HCT116 (cell line): ENCODE measurements at regions not wholly inside any gene's neighbourhood (a gene's known extent, or its start where the extent isn't known, plus 50 kb on each side); places are given as distances from the start of the nearest gene placed in this dataset.

Source experiments
- ATAC-seq: fragments of 200-7000 bp; cut with Tn5 transposase; 2 replicates; pipeline ENCODE4 v1.9.1; 2020; ENCODE audit warnings: mild to moderate bottlenecking, moderate library complexity
- BruUV-seq: library from RNA; stranded (reverse); fragments of 400-500 nt; replicated peaks from 2 replicates; lab custom pipeline; 2021; lab: Mats Ljungman, UMichigan
- CTCF ChIA-PET: fragments of 300-600 bp; sonication (Branson Sonifier 250); formaldehyde crosslinking; loops from one replicate; lab custom pipeline; 2021; ENCODE audit warnings: antibody characterized with exemption; lab: Charles Lee
- POLR2A ChIA-PET: fragments of 300-600, 350-600 bp; sonication (Branson Sonifier 250); formaldehyde crosslinking; loops from one replicate; lab custom pipeline; 2021; ENCODE audit warnings: antibody characterized with exemption; lab: Charles Lee
- RAD21 ChIA-PET, 2 experiments: fragments of 300-600 bp; sonication (Branson Sonifier 250); formaldehyde crosslinking; loops; one replicate each; lab custom pipeline; 2023; ENCODE audit warnings: low total read pairs in 2 of 2; ENCODE audit not compliant: uncharacterized antibody in 2 of 2, unreplicated experiment in 2 of 2, low non-redundant PET in 1 of 2; lab: Charles Lee
- DNase-seq: peaks from one replicate; pipeline ENCODE4 v3.0.0-alpha.2; 2010; ENCODE audit warnings: low read depth, low spot score
- H2AFZ ChIP-seq: fragments of 200-600 bp; shearing (Covaris generic), sonication (generic); 2 replicates; pipeline ENCODE4 v1.6.1; 2017; ENCODE audit warnings: low read depth, mixed run types, mixed read lengths, antibody characterized with exemption, low read length; ENCODE audit not compliant: poor library complexity, severe bottlenecking
- H3K27ac ChIP-seq: 2 replicates; pipeline ENCODE4 v1.5.1; 2012; ENCODE audit warnings: low read depth, low read length
- H3K27me3 ChIP-seq: fragments of 200-600 bp; sonication (generic); 2 replicates; pipeline ENCODE4 v1.6.1; 2016; ENCODE audit warnings: mixed run types, low read length, mixed read lengths; ENCODE audit not compliant: insufficient read depth
- H3K36me3 ChIP-seq, 2 experiments: fragments of 200-500 bp in 1 of 2; fragments of 200-600 bp in 1 of 2; sonication (Bioruptor generic) in 1 of 2; sonication (generic) in 1 of 2; 2 replicates each; pipeline versions ENCODE4 v1.5.1 to v1.6.1; 2014 to 2016; ENCODE audit warnings: low read length in 2 of 2, inconsistent platforms in 1 of 2, mixed read lengths in 1 of 2, mixed run types in 1 of 2; ENCODE audit not compliant: insufficient read depth in 2 of 2, control insufficient read depth in 1 of 2
- H3K4me1 ChIP-seq, 2 experiments: fragments of 200-600 bp in 1 of 2; sonication (generic) in 1 of 2; 2 replicates each; pipeline versions ENCODE4 v1.5.1 to v1.6.1; 2012 to 2017; ENCODE audit warnings: low read length in 2 of 2, inconsistent platforms in 1 of 2, mild to moderate bottlenecking in 1 of 2, mixed read lengths in 1 of 2, mixed run types in 1 of 2, moderate library complexity in 1 of 2; ENCODE audit not compliant: insufficient read depth in 2 of 2, control insufficient read depth in 1 of 2
- H3K4me2 ChIP-seq: fragments of 200-600 bp; sonication (generic); 2 replicates; pipeline ENCODE4 v1.6.1; 2017; ENCODE audit warnings: mixed run types, low read length, mixed read lengths
- H3K4me3 ChIP-seq, 2 experiments: fragments of 200-600 bp in 1 of 2; sonication (generic) in 1 of 2; replicated peaks in 1 of 2; 2 replicates each; pipeline ENCODE4 v1.5.1; 2011 to 2016; ENCODE audit warnings: low read length in 2 of 2, control low read depth in 1 of 2, low read depth in 1 of 2, mild to moderate bottlenecking in 1 of 2, mixed read lengths in 1 of 2, mixed run types in 1 of 2
- H3K79me2 ChIP-seq: fragments of 200-600 bp; sonication (generic); 2 replicates; pipeline ENCODE4 v1.6.1; 2017; ENCODE audit warnings: mild to moderate bottlenecking, mixed run types, low read length, moderate library complexity, mixed read lengths; ENCODE audit not compliant: insufficient read depth
- H3K9ac ChIP-seq: fragments of 200-600 bp; sonication (generic); 2 replicates; pipeline ENCODE4 v1.6.1; 2016; ENCODE audit warnings: low read length, mixed read lengths
- H3K9me2 ChIP-seq: fragments of 200-600 bp; sonication (generic), shearing (Covaris generic); 2 replicates; pipeline ENCODE4 v1.6.1; 2017; ENCODE audit warnings: mixed run types, mild to moderate bottlenecking, moderate library complexity; ENCODE audit not compliant: insufficient read depth
- H3K9me3 ChIP-seq, 2 experiments: fragments of 200-500 bp in 1 of 2; fragments of 200-600 bp in 1 of 2; sonication (Bioruptor generic) in 1 of 2; sonication (generic) in 1 of 2; 2 replicates each; pipeline ENCODE4 v1.6.1; 2014 to 2017; ENCODE audit warnings: low read length in 2 of 2, mixed read lengths in 2 of 2, inconsistent platforms in 1 of 2, low read depth in 1 of 2, mild to moderate bottlenecking in 1 of 2, mixed run types in 1 of 2, moderate library complexity in 1 of 2; ENCODE audit not compliant: control insufficient read depth in 1 of 2, insufficient read depth in 1 of 2
- H4K20me1 ChIP-seq: fragments of 200-600 bp; sonication (generic), shearing (Covaris generic); 2 replicates; pipeline ENCODE4 v1.6.1; 2017; ENCODE audit warnings: mixed run types, mild to moderate bottlenecking, moderate library complexity; ENCODE audit not compliant: insufficient read depth
- CBX3 ChIP-seq: IDR thresholded peaks from 2 replicates; pipeline ENCODE4 v1.6.1; 2012; ENCODE audit warnings: low read depth
- CEBPB ChIP-seq: IDR thresholded peaks from 2 replicates; pipeline ENCODE4 v1.6.1; 2012; ENCODE audit warnings: low read depth
- ELF1 ChIP-seq: IDR thresholded peaks from 2 replicates; pipeline ENCODE4 v1.6.1; 2012; ENCODE audit warnings: low read depth, borderline replicate concordance
- EZH2 ChIP-seq: fragments of 200-600 bp; sonication (generic); IDR thresholded peaks from 2 replicates; pipeline ENCODE4 v1.6.1; 2017; ENCODE audit warnings: antibody characterized with exemption, mixed run types
- EZH2phosphoT487 ChIP-seq: fragments of 200-600 bp; IDR thresholded peaks from 2 replicates; pipeline ENCODE4 v1.6.1; 2018; ENCODE audit warnings: antibody characterized with exemption, borderline replicate concordance
- JUND ChIP-seq: IDR thresholded peaks from 2 replicates; pipeline ENCODE4 v1.6.1; 2012
- POLR2AphosphoS5 ChIP-seq: IDR thresholded peaks from 2 replicates; pipeline ENCODE4 v1.6.1; 2011; ENCODE audit warnings: mild to moderate bottlenecking, low read depth, low read length, moderate library complexity
- RAD21 ChIP-seq: IDR thresholded peaks from 2 replicates; pipeline ENCODE4 v1.6.1; 2012; ENCODE audit warnings: low read depth, mild to moderate bottlenecking
- SIN3A ChIP-seq: IDR thresholded peaks from 2 replicates; pipeline ENCODE4 v1.6.1; 2012; ENCODE audit warnings: low read depth
- TCF7L2 ChIP-seq: IDR thresholded peaks from 2 replicates; pipeline ENCODE4 v1.7.0; 2011; ENCODE audit warnings: borderline replicate concordance, inconsistent platforms; ENCODE audit not compliant: insufficient read depth, insufficient read length; ENCODE audit errors: extremely low read depth
- ZNF274 ChIP-seq: fragments of 200-500 bp; sonication (Bioruptor generic); IDR thresholded peaks from 2 replicates; pipeline ENCODE4 v1.6.1; 2014; ENCODE audit warnings: mild to moderate bottlenecking, low read depth, low read length, inconsistent platforms
- intact Hi-C: fragments of 100-400 bp; cut with micrococcal nuclease; formaldehyde crosslinking; loops from 2 replicates; pipeline ENCODE4 v1.10.0; 2022
- TF ChIP-seq, protein P1 (sequence below): IDR thresholded peaks from 2 replicates; pipeline ENCODE4 v1.6.1; 2012
- TF ChIP-seq, protein P2 (sequence below), 3 experiments: fragments of 200-600 bp in 1 of 3; sonication (generic) in 1 of 3; IDR thresholded peaks in 2 of 3; conservative IDR thresholded peaks in 1 of 3; 2 replicates each; pipeline ENCODE4 v1.5.1; 2012 to 2017; ENCODE audit warnings: low read depth in 2 of 3, low read length in 2 of 3, antibody characterized with exemption in 1 of 3, borderline replicate concordance in 1 of 3, control low read depth in 1 of 3, mild to moderate bottlenecking in 1 of 3, mixed read lengths in 1 of 3, mixed run types in 1 of 3, moderate library complexity in 1 of 3; ENCODE audit not compliant: insufficient read depth in 1 of 3

DNA sequence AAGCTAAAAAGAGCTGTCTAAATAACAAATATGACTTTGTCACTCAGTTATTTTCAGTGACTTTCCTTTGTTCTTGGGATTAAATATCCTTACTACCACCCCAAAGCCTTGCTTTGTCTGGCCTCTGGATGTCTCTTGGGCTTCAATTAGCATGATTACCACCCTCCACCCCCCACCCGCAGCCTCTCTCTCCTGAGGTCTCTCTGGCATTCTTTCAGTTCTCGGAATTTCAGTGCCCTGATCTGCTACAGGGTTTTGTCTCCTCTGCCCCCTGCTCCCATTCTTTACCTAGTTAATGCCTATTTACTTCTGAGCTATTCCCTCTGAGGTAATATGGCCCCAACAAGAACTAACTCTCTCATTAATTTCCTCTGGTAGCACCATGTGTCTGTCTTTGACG, 376.4 kb downstream of the DEPDC1B start:
- H4K20me1 ChIP-seq: no peaks in the 10 kb centered on the region
- ATAC-seq (no peak), DNase-seq (no peak)
- POLR2A ChIA-PET: no interaction called here
- no peak overlapping the region for H3K27ac ChIP-seq
- H3K9ac ChIP-seq: no peak overlapping the region
- H2AFZ ChIP-seq: no peak overlapping the region
- H3K36me3 ChIP-seq: no peaks in the 10 kb centered on the region
- no peak overlapping the region for H3K4me2 ChIP-seq
- no peaks in the 10 kb centered on the region for H3K4me1 ChIP-seq
- no peaks in the 10 kb centered on the region for H3K9me3 ChIP-seq
- TF ChIP-seq ZNF274: no peak
- no peak for TF ChIP-seq CEBPB
- TF ChIP-seq EZH2: no peak
- no peak for TF ChIP-seq JUND
- TF ChIP-seq, protein P1, sequence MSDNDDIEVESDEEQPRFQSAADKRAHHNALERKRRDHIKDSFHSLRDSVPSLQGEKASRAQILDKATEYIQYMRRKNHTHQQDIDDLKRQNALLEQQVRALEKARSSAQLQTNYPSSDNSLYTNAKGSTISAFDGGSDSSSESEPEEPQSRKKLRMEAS: no peak
- TF ChIP-seq, protein P2, sequence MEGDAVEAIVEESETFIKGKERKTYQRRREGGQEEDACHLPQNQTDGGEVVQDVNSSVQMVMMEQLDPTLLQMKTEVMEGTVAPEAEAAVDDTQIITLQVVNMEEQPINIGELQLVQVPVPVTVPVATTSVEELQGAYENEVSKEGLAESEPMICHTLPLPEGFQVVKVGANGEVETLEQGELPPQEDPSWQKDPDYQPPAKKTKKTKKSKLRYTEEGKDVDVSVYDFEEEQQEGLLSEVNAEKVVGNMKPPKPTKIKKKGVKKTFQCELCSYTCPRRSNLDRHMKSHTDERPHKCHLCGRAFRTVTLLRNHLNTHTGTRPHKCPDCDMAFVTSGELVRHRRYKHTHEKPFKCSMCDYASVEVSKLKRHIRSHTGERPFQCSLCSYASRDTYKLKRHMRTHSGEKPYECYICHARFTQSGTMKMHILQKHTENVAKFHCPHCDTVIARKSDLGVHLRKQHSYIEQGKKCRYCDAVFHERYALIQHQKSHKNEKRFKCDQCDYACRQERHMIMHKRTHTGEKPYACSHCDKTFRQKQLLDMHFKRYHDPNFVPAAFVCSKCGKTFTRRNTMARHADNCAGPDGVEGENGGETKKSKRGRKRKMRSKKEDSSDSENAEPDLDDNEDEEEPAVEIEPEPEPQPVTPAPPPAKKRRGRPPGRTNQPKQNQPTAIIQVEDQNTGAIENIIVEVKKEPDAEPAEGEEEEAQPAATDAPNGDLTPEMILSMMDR (IDR thresholded peaks at IDR 0.05 in 2 of 3, conservative IDR thresholded peaks at IDR 0.05 in 1 of 3; ENCODE audit: borderline replicate concordance in 1 of 3, insufficient read depth in 1 of 3, low read depth in 2 of 3, low read length in 2 of 3): no peak
- H3K79me2 ChIP-seq: no peaks in the 10 kb centered on the region
- H3K4me3 ChIP-seq: no peak overlapping the region
- CTCF ChIA-PET: no interaction called here
- 0 out of 2 replicates have a peak, but pooled peaks cover 3% of the 10 kb centered on the region for H3K27me3 ChIP-seq
- RAD21 ChIA-PET: no interaction called here
- H3K9me2 ChIP-seq: no peaks in the 10 kb centered on the region
- no TSS peak for BruUV-seq
- intact Hi-C loops: no loop called here

DNA sequence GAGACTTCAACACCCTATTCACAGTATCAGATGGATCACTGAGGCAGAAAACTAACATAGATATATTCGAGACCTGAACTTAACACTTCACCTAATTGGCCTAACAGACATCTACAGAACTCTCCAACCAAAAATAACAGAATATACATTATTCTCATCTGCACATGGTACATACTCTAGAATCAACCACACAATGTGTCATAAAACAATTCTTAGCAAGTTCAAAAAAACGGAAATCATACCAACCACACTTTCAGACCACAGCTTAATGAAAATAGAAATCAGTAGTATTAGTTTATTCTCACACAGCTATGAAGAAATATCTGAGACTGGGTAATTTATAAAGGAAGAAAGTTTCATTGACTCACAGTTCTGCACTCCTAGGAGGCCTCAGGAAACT, 387.9 kb downstream of the DEPDC1B start:
- ATAC-seq (no peak), DNase-seq (no peak)
- H4K20me1 ChIP-seq: no peaks in the 10 kb centered on the region
- peaks cover 9% of the 10 kb centered on the region; the same call in 1 of the 2 replicates for H3K27me3 ChIP-seq
- BruUV-seq: no TSS peak
- no peaks in the 10 kb centered on the region for H3K79me2 ChIP-seq
- no peak overlapping the region for H3K9ac ChIP-seq
- no peaks in the 10 kb centered on the region for H3K4me1 ChIP-seq
- no peaks in the 10 kb centered on the region for H3K9me3 ChIP-seq
- H3K9me2 ChIP-seq: no peaks in the 10 kb centered on the region
- H3K36me3 ChIP-seq: no peaks in the 10 kb centered on the region
- ChIA-PET CTCF (no interaction called here), RAD21 (no interaction called here), POLR2A (no interaction called here)
- no peak overlapping the region for H3K27ac ChIP-seq
- H2AFZ ChIP-seq: no peak overlapping the region
- intact Hi-C loops: no loop called here
- H3K4me2 ChIP-seq: no peak overlapping the region
- H3K4me3 ChIP-seq: no peak overlapping the region
- TF ChIP-seq, protein P1: no peak
- TF ChIP-seq SIN3A (no peak), RAD21 (no peak), JUND (no peak), CEBPB (no peak), EZH2phosphoT487 (no peak), CBX3 (no peak), ZNF274 (no peak), POLR2AphosphoS5 (no peak), ELF1 (no peak), TCF7L2 (no peak)
- TF ChIP-seq, protein P2 (IDR thresholded peaks at IDR 0.05 in 2 of 3, conservative IDR thresholded peaks at IDR 0.05 in 1 of 3; ENCODE audit: borderline replicate concordance in 1 of 3, insufficient read depth in 1 of 3, low read depth in 2 of 3, low read length in 2 of 3): no peak
